ENCODE measurements at regions not wholly inside any gene's neighbourhood (a gene's known extent, or its start where the extent isn't known, plus 50 kb on each side); places are given as distances from the start of the nearest gene placed in this dataset.

- Histone ChIP-seq H3K27ac (no peak overlapping the region), H3K4me3 (no peak overlapping the region)
- no peak for DNase-seq (ENCODE audit: low spot score)
- no peak for TF ChIP-seq CTCF (IDR thresholded peaks at IDR 0.05)
Observed at GRCh38 chr1:82820816-82821215, 1020.1 kb downstream of the ADGRL2 start.

DNA sequence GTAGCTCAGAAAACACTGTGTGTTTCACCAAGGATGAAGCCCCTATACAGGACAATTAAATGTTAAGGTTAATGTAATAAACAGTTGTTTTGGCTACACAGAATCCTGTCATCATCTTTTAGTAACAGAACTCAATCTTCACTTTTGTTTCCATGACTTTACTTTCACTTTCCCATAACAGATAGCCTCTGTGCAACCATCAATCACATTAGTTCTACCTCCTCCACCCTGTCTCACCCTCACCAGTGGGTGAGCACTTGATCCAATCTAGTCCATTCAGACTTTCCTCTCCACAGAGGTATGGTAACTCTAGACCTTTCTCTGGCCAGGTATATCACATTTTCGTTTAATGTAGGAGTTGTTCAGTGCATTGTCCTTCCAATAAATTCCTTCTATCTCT, 1018.5 kb downstream of the ADGRL2 start:
- Histone ChIP-seq H3K27ac (no peak overlapping the region), H3K4me3 (peak overlapping the region; percentile 42)
- no peak for TF ChIP-seq CTCF (IDR thresholded peaks at IDR 0.05)
- no peak for DNase-seq (ENCODE audit: low spot score)

GRCh38 chr1:82818586-82818985, 1017.9 kb downstream of the ADGRL2 start:
- no peak for TF ChIP-seq CTCF (IDR thresholded peaks at IDR 0.05)
- DNase-seq (ENCODE audit: low spot score) = no peak
- Histone ChIP-seq H3K27ac (no peak overlapping the region), H3K4me3 (no peak overlapping the region)

DNA sequence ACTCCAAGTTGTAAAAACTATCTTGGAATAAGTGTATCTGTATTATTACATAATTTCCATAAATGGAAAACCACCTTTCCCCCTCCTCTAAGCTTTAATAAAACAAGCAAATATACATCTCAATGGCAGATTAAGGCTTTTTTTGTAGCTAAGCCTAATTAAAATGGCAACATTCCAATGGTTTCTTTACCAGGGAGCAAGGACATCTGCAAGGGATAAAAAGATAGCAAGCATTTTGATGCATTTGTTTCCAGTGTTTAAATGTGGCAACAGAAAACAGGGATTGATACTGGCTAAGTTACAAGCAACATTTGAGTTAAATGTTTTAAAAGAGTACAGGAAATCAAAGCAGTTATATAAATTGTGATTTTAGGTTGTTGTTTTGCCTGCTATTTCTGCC, 1012.7 kb downstream of the ADGRL2 start:
- TF ChIP-seq CTCF (IDR thresholded peaks at IDR 0.05) = no peak
- no peak for DNase-seq (ENCODE audit: low spot score)
- no peak overlapping the region for H3K4me3 ChIP-seq

DNA sequence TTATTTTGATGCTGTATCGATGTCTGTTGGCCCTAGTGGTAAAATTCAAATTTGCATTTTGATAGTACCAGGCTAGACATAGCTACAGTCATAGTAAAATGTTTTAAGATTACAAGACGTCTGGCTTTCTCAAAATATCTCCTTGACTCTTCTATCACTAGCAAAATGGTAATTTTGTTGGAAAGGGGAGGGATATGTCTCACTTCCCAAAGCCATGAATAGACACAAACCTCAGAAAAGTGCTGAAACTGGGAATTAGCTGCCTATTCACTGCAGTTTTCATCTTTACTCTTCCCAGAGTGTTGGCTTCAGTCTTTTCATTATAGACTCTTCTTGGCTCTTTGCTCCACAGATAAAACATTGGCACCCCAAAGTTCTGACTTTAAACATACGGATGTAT, 1009.9 kb downstream of the ADGRL2 start:
- TF ChIP-seq CTCF (IDR thresholded peaks at IDR 0.05) = no peak

More for the DNA sequence above, 1012.7 kb downstream of the ADGRL2 start:
- no peak overlapping the region for H3K27ac ChIP-seq

GRCh38 chr1:82807563-82807962, 1006.8 kb downstream of the ADGRL2 start:
- TF ChIP-seq CTCF (IDR thresholded peaks at IDR 0.05) = no peak
- DNase-seq (ENCODE audit: low spot score) = no peak
- Histone ChIP-seq H3K4me3 (no peak overlapping the region), H3K27ac (no peak overlapping the region)

More for the DNA sequence above, 1009.9 kb downstream of the ADGRL2 start:
- DNase-seq (ENCODE audit: low spot score) = no peak
- Histone ChIP-seq H3K4me3 (no peak overlapping the region), H3K27ac (no peak overlapping the region)

- Histone ChIP-seq H3K27ac (no peak overlapping the region), H3K4me3 (no peak overlapping the region)
- no peak for DNase-seq (ENCODE audit: low spot score)
- TF ChIP-seq CTCF (IDR thresholded peaks at IDR 0.05) = no peak
Observed at GRCh38 chr1:82806133-82806532, 1005.4 kb downstream of the ADGRL2 start.

All from coronary artery (tissue), 2 donors.